Endothelial cell of umbilical vein (primary cell): ENCODE measurements at regions not wholly inside any gene's neighbourhood (a gene's known extent, or its start where the extent isn't known, plus 50 kb on each side); places are given as distances from the start of the nearest gene placed in this dataset.

Experiments
- BruUV-seq: library from RNA; stranded (reverse); fragments of 400-500 nt; replicated peaks from 2 replicates; lab custom pipeline; 2021; lab: Mats Ljungman, UMichigan
- CTCF ChIA-PET: fragments of 300-600, 350-600 bp; sonication (Branson Sonifier 250); formaldehyde crosslinking; loops from one replicate; lab custom pipeline; 2021; ENCODE audit warnings: antibody characterized with exemption, inconsistent platforms; lab: Charles Lee
- POLR2A ChIA-PET: fragments of 300-600, 350-600 bp; sonication (Branson Sonifier 250); formaldehyde crosslinking; loops from one replicate; lab custom pipeline; 2021; ENCODE audit warnings: antibody characterized with exemption, inconsistent platforms; lab: Charles Lee
- DNase-seq: peaks from one replicate; pipeline ENCODE4 v3.0.0-alpha.2; 2011; ENCODE audit warnings: low read depth, low spot score
- FAIRE-seq: peaks from 2 replicates; lab custom pipeline; 2011; peaks lifted over from hg19 to GRCh38; lab: Jason Lieb, UNC
- H2AFZ ChIP-seq: 2 replicates; pipeline ENCODE4 v1.6.0; 2012; ENCODE audit warnings: low read depth, low read length, control low read depth, inconsistent platforms
- H3K27ac ChIP-seq: 2 replicates; pipeline ENCODE4 v1.5.1; 2011; ENCODE audit warnings: low read depth, mild to moderate bottlenecking, control low read depth, low read length, moderate library complexity; ENCODE audit not compliant: insufficient read depth
- H3K27me3 ChIP-seq, 2 experiments: 2 replicates each; pipeline versions ENCODE4 v1.6.0 to v1.6.1; 2011; ENCODE audit warnings: low read length in 2 of 2, mixed read lengths in 1 of 2; ENCODE audit not compliant: control insufficient read depth in 2 of 2, insufficient read depth in 2 of 2
- H3K36me3 ChIP-seq, 2 experiments: 2 replicates in 1 of 2; 3 replicates in 1 of 2; pipeline ENCODE4 v1.5.1; 2011; ENCODE audit warnings: low read length in 2 of 2, mild to moderate bottlenecking in 1 of 2, moderate library complexity in 1 of 2; ENCODE audit not compliant: control insufficient read depth in 2 of 2, insufficient read depth in 2 of 2; ENCODE audit errors: extremely low read depth in 1 of 2
- H3K4me1 ChIP-seq: 3 replicates; pipeline ENCODE4 v1.5.1; 2011; ENCODE audit warnings: mild to moderate bottlenecking, low read length; ENCODE audit not compliant: control insufficient read depth, insufficient read depth; ENCODE audit errors: extremely low read depth
- H3K4me2 ChIP-seq: 2 replicates; pipeline ENCODE4 v1.6.1; 2011; ENCODE audit warnings: low read length, control low read depth, mixed read lengths; ENCODE audit not compliant: insufficient read depth
- H3K4me3 ChIP-seq, 3 experiments: fragments of 200-600 bp in 1 of 3; sonication (generic), shearing (Covaris generic) in 1 of 3; replicated peaks in 1 of 3; 2 replicates each; pipeline ENCODE4 v1.5.1; 2011 to 2016; ENCODE audit warnings: control low read depth in 3 of 3, low read length in 3 of 3, mild to moderate bottlenecking in 2 of 3, inconsistent platforms in 1 of 3, low read depth in 1 of 3, moderate library complexity in 1 of 3; ENCODE audit not compliant: insufficient read depth in 1 of 3
- H3K79me2 ChIP-seq: 2 replicates; pipeline ENCODE4 v1.6.0; 2012; ENCODE audit warnings: low read length, inconsistent platforms; ENCODE audit not compliant: control insufficient read depth, insufficient read depth
- H3K9ac ChIP-seq: replicated peaks from 2 replicates; pipeline ENCODE3; 2011; ENCODE audit warnings: low read length, control low read depth; ENCODE audit not compliant: insufficient read depth; ENCODE audit errors: extremely low read depth
- H3K9me1 ChIP-seq: replicated peaks from 3 replicates; pipeline ENCODE4 v1.6.0; 2011; ENCODE audit warnings: mild to moderate bottlenecking, low read length; ENCODE audit not compliant: control insufficient read depth, insufficient read depth; ENCODE audit errors: extremely low read depth
- H3K9me3 ChIP-seq: replicated peaks from 2 replicates; pipeline ENCODE4 v1.5.1; 2012; ENCODE audit warnings: low read length, inconsistent platforms; ENCODE audit not compliant: control insufficient read depth, insufficient read depth
- H4K20me1 ChIP-seq: replicated peaks from 2 replicates; pipeline ENCODE3; 2011; ENCODE audit warnings: mild to moderate bottlenecking, low read length; ENCODE audit not compliant: control insufficient read depth, insufficient read depth; ENCODE audit errors: extremely low read depth
- EZH2 ChIP-seq: IDR thresholded peaks from 2 replicates; pipeline ENCODE4 v1.6.1; 2012; ENCODE audit warnings: borderline replicate concordance, low read depth, mild to moderate bottlenecking, moderate library complexity, low read length, inconsistent platforms; ENCODE audit not compliant: severe bottlenecking
- GATA2 ChIP-seq: IDR thresholded peaks from 2 replicates; pipeline ENCODE4 v1.7.0; 2011; ENCODE audit warnings: low read depth, mild to moderate bottlenecking, moderate library complexity, mixed read lengths, low read length; ENCODE audit not compliant: insufficient read length, insufficient read depth
- JUN ChIP-seq: IDR thresholded peaks from 2 replicates; pipeline ENCODE4 v1.6.1; 2011; ENCODE audit warnings: borderline replicate concordance, low read depth; ENCODE audit not compliant: insufficient read length, insufficient read depth
- MYC ChIP-seq: IDR thresholded peaks from one replicate; pipeline ENCODE4 v1.6.1; 2011; ENCODE audit warnings: mild to moderate bottlenecking, low read depth, low read length
- POLR2A ChIP-seq: IDR thresholded peaks from 2 replicates; pipeline ENCODE4 v1.6.1; 2012; ENCODE audit warnings: low read depth, mild to moderate bottlenecking, control low read depth, low read length
- POLR2AphosphoS5 ChIP-seq: IDR thresholded peaks from 2 replicates; pipeline ENCODE4 v1.6.1; 2012; ENCODE audit warnings: low read depth, mild to moderate bottlenecking, control low read depth, low read length, moderate library complexity; ENCODE audit not compliant: insufficient read depth
- dilution Hi-C: fragments of 300-500 bp; cut with MboI; formaldehyde crosslinking; loops from one replicate; pipeline ENCODE4 v1.15.0; 2019; ENCODE audit warnings: low sequenced_read_pairs; ENCODE audit not compliant: extremely low pct_ligation_motif_present
- intact Hi-C: fragments of 100-400 bp; cut with micrococcal nuclease; formaldehyde crosslinking; loops from one replicate; pipeline ENCODE4 v1.10.0; 2022
- TF ChIP-seq, protein P1 (sequence below): IDR thresholded peaks from 2 replicates; pipeline ENCODE4 v1.6.1; 2011; ENCODE audit not compliant: insufficient read depth, insufficient read length

- Histone ChIP-seq H3K4me2 (no peak overlapping the region), H3K4me1 (peaks cover 5% of the 10 kb centered on the region), H3K36me3 (no peaks in the 10 kb centered on the region), H3K9me1 (no peaks in the 10 kb centered on the region), H3K9me3 (no peaks in the 10 kb centered on the region), H3K9ac (no peak overlapping the region), H2AFZ (no peak overlapping the region), H3K79me2 (no peaks in the 10 kb centered on the region), H3K27ac (no peak overlapping the region), H3K4me3 (no peak overlapping the region), H4K20me1 (no peaks in the 10 kb centered on the region), H3K27me3 (no peaks in the 10 kb centered on the region)
- dilution Hi-C loops (no loop called here), intact Hi-C loops (no loop called here)
- TF ChIP-seq EZH2 (no peak), MYC (no peak), POLR2AphosphoS5 (no peak), GATA2 (no peak), POLR2A (no peak), JUN (no peak)
- TF ChIP-seq, protein P1, sequence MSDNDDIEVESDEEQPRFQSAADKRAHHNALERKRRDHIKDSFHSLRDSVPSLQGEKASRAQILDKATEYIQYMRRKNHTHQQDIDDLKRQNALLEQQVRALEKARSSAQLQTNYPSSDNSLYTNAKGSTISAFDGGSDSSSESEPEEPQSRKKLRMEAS = no peak
- DNase-seq (no peak), FAIRE-seq (no peak)
- BruUV-seq = no TSS peak
- CTCF ChIA-PET = interaction anchor here (0.8 to 2.0 kb wide), 2 partner anchors 32 to 64 kb away, joined by 3 to 7 read pairs; no protein-coding TSS in a partner anchor
- POLR2A ChIA-PET = no interaction called here
These were observed 224.2 kb downstream of the FOXD2 start for GRCh38 chr1:47662068-47662467.

DNA sequence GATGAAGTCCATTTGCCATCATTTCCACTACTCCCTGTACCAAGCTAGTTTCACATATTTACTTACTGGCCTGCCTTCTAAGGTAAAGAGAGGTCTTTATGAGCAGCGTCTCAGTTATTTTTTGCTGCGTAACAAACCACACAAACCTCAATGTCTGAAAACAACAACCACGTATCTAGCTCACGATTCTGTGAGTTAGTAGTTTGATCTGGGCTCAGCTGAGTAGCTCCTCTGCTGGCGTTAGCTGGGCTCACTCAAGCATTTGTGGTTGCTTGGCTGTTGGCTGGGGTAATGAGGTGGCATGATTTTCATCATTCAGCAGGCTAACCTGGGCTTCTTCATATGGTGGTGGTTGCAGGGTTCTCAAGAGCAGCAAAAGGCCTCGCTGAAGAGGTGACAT is 225.4 kb downstream of the FOXD2 start:
- Histone ChIP-seq H3K9ac (no peak overlapping the region), H3K4me3 (no peak overlapping the region), H4K20me1 (no peaks in the 10 kb centered on the region), H3K9me3 (no peaks in the 10 kb centered on the region), H3K4me1 (no peaks in the 10 kb centered on the region), H3K36me3 (no peaks in the 10 kb centered on the region), H3K4me2 (no peak overlapping the region), H3K27ac (no peak overlapping the region), H3K79me2 (no peaks in the 10 kb centered on the region), H3K27me3 (no peaks in the 10 kb centered on the region), H3K9me1 (no peaks in the 10 kb centered on the region), H2AFZ (no peak overlapping the region)
- intact Hi-C loops (no loop called here), dilution Hi-C loops (no loop called here)
- CTCF ChIA-PET = interaction anchor here (0.9 to 2.0 kb wide), 3 partner anchors 8 to 226 kb away, joined by 3 to 7 read pairs (median 5); partner anchors contain the start of gene FOXD2
- POLR2A ChIA-PET = no interaction called here
- DNase-seq = no peak
- FAIRE-seq = no peak
- TF ChIP-seq POLR2AphosphoS5 = no peak
- TF ChIP-seq JUN = no peak
- BruUV-seq = no TSS peak
